GM12874 (cell line): ENCODE measurements at regions not wholly inside any gene's neighbourhood (a gene's known extent, or its start where the extent isn't known, plus 50 kb on each side); places are given as distances from the start of the nearest gene placed in this dataset.

Experiments used
- TF ChIP-seq, protein P1 (sequence below): IDR thresholded peaks from 2 replicates; pipeline ENCODE4 v1.5.1; 2011; ENCODE audit warnings: low read depth, mild to moderate bottlenecking, control low read depth, low read length, moderate library complexity; ENCODE audit not compliant: insufficient read depth

DNA sequence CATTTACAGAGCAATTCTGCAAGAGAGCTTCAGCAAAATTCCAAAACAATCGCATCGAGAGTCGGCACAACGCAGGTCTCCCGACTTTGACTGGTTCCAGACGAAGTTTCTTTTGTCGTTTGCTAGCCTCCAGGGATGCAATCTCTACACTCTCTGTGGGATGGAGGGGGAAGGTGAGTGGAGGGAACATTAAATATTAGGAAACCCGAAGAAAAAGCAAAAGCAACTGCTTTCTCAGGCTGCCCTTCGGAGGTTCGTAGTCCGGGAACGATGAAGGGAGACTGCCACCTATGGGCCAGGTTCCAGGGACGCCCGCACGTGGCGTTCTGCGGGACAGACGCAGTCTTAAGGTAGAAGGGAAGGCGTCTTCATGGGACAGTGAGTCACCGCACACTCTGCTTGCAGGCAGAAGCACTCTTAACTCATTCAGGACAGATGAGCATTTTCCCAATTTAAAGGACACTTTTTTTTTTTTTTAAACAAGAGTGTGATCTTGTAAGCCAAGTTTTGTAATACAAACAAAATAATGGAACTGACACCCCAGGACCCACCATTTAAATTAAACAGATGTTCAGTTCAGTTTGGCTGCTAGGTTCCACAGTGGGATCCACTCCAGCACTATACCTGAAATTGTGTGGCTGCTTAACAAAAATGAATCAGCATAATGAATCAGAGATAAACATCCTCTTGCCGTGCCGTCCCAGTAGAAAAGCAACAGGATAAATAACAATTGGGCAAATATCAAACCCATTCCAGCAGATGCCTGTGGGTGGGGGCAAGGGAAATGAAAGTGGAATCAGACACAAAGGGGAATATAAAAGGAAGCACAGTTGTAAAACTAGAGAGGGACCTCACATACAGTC is 65.8 kb upstream of the ARMC2 start:
- TF ChIP-seq, protein P1, sequence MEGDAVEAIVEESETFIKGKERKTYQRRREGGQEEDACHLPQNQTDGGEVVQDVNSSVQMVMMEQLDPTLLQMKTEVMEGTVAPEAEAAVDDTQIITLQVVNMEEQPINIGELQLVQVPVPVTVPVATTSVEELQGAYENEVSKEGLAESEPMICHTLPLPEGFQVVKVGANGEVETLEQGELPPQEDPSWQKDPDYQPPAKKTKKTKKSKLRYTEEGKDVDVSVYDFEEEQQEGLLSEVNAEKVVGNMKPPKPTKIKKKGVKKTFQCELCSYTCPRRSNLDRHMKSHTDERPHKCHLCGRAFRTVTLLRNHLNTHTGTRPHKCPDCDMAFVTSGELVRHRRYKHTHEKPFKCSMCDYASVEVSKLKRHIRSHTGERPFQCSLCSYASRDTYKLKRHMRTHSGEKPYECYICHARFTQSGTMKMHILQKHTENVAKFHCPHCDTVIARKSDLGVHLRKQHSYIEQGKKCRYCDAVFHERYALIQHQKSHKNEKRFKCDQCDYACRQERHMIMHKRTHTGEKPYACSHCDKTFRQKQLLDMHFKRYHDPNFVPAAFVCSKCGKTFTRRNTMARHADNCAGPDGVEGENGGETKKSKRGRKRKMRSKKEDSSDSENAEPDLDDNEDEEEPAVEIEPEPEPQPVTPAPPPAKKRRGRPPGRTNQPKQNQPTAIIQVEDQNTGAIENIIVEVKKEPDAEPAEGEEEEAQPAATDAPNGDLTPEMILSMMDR = peak; percentile 61

DNA sequence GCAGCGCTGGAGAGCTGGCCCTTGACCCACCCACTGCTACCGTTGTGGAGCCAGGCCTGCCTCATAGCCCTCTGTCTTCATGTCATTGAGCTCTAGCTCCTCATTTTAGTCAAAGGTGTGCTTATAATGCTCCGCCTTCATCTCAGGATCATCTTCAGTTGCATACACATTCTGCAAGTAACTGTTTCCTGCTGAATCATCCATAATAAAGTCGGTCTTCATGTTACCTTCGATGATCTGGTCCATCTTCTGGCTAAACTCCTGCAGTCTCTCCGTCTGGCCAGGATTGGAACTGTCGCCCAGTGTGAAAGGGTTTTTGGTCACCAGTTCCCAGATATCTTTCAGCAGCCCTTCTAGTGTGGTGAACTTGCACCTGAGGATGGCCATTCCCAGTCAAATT is 62.6 kb upstream of the ARMC2 start:
- TF ChIP-seq, protein P1 = no peak

DNA sequence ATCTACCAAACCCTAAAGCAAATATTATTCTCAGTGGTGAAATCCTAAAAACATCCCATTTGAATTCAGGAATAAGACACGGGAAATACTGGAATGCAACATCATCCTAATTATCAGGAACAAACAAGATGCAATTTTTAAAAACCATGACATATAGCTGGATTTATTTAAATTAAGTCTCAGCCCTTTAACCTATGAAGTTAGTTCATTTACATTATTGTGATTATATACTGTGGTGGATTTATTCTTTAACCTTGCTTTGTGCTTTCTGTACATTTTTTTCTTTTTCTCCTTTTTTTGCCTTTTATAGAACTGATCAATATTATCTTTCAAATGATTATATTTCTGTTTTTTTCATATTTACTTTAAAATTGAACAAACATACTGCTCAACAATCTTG is 59.8 kb upstream of the ARMC2 start:
- TF ChIP-seq, protein P1 = no peak

DNA sequence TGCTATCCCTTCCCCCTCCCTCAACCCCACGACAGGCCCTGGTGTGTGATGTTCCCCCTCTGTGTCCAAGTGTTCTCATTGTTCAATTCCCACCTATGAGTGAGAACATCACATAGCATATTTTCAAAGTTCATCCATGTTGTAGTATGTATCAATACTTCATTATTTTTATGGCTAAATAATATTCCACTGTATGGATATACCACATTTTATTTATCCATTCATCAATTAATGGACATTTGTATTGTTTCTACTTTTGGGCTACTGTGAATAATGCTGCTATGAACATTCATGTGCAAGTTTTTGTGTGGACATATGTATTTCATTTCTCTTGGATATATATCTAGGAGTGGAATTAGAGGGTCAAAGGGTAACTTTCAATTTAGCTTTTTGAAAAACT is 58.7 kb upstream of the ARMC2 start:
- TF ChIP-seq, protein P1 = no peak

DNA sequence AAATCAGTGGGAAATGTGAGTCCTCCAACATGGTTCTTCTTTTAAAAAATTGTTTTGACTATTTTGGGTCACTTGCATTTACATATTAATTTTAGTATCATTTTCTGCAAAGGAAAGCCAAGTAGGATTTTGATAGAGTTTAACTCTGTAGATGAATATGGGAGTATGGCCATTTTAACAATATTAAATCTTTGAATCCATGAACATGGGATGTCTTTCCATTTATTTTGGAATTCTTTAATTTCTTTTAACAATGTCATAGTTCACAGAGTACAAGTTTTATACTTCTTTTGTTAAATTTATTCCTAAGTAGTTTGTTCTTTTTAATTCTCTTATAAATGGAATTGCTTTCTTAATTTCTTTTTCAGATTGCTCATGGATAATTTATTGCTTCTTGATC is 56.5 kb upstream of the ARMC2 start:
- TF ChIP-seq, protein P1 = no peak

DNA sequence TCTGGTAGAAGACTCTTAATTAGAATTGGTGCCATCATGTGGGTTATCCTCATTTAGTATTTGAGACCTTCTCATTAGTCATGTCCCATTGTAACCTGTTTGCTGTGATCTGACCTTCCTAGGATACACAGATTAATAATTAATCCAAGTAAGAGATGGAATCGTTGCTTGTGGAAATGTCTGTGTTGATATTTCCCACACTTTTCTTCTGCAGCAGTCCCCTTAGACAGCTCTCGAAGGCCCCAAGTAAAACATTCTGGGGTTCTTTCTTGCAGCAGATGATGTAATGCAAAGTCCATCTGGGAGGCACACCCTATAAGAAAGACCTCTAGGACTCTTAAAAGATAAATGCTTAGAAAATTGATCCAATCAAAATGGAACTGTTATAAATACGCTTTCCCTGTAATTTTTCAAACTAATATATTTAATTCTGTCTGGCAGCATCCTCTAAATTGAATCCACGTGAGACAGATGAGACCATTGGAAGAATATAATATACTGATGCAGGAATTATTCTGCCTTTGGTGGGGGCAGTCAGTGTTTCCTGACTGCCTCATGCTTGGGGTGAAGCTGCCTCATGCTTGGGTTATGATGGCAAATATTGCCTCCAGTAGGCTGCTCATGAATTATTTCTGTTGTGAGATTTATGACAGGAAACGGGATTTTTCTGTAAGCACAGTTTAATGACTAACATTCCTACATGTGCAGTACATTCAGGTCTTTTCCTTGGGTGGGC is 54.5 kb upstream of the ARMC2 start:
- TF ChIP-seq, protein P1 = no peak

DNA sequence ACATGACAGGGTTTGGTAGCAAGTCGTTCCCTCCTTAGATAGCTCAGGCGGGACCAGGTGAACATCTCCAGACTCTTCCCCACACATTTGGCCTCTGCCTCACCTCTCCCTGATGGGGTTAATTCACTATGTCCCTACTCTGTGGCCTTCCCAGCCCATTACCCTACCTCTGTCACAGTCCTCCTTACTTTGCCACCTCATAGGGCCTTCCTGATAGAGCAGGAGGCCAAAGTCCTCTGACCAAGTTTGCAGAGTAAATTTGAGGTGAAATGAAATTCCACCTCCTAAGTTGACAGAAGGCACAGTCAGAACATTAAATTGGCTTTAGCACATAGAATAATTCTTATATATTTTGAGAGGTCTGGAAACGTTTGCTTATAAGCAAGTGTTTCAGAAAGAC is 53.1 kb upstream of the ARMC2 start:
- TF ChIP-seq, protein P1 = no peak
